BJ (cell line): ENCODE measurements at regions not wholly inside any gene's neighbourhood (a gene's known extent, or its start where the extent isn't known, plus 50 kb on each side); places are given as distances from the start of the nearest gene placed in this dataset.

Experiments
- CTCF ChIA-PET: fragments of 350-600 bp; formaldehyde crosslinking; extraction: SDS; loops from one replicate; lab custom pipeline; 2021; ENCODE audit warnings: antibody characterized with exemption, inconsistent platforms; lab: Yijun Ruan, JAX
- POLR2A ChIA-PET: fragments of 300-600 bp; sonication (Branson Sonifier 250); formaldehyde crosslinking; extraction: SDS; loops from one replicate; lab custom pipeline; 2021; ENCODE audit warnings: antibody characterized with exemption; lab: Charles Lee
- DNase-seq: peaks from one replicate; pipeline ENCODE4 v3.0.0-alpha.2; 2011; ENCODE audit warnings: low read depth
- H3K27me3 ChIP-seq: 2 replicates; pipeline ENCODE4 v1.6.0; 2011; ENCODE audit warnings: low read length; ENCODE audit not compliant: control insufficient read depth, insufficient read depth
- H3K36me3 ChIP-seq: 2 replicates; pipeline ENCODE4 v1.5.1; 2011; ENCODE audit warnings: low read length; ENCODE audit not compliant: control insufficient read depth, insufficient read depth
- H3K4me3 ChIP-seq: 2 replicates; pipeline ENCODE4 v1.5.1; 2011; ENCODE audit warnings: low read depth, mild to moderate bottlenecking, control low read depth, low read length
- CTCF ChIP-seq: IDR thresholded peaks from 2 replicates; pipeline ENCODE4 v1.5.1; 2011; ENCODE audit warnings: low read depth, mild to moderate bottlenecking, control low read depth, inconsistent platforms, low read length, moderate library complexity; ENCODE audit not compliant: insufficient read depth

- CTCF ChIA-PET, result no interaction called here
- Histone ChIP-seq H3K27me3 (no peaks in the 10 kb centered on the region), H3K4me3 (no peak overlapping the region), H3K36me3 (no peaks in the 10 kb centered on the region)
- DNase-seq, result no peak
- POLR2A ChIA-PET, result no interaction called here
- no peak for TF ChIP-seq CTCF
Observed at GRCh38 chr11:69545976-69546617, 64.6 kb downstream of the LINC01488 start.

GRCh38 chr11:69546735-69547370 lies 65.4 kb downstream of the LINC01488 start:
- ChIA-PET CTCF (interaction anchor here (1.3 kb wide), 1 partner anchor 21 kb away, joined by 5 read pairs; no protein-coding TSS in a partner anchor), POLR2A (no interaction called here)
- Histone ChIP-seq H3K27me3 (no peaks in the 10 kb centered on the region), H3K36me3 (no peaks in the 10 kb centered on the region), H3K4me3 (no peak overlapping the region)
- no peak for TF ChIP-seq CTCF
- no peak for DNase-seq

GRCh38 chr11:69550846-69551245 lies 69.4 kb downstream of the LINC01488 start:
- H3K36me3 ChIP-seq, result no peaks in the 10 kb centered on the region
- ChIA-PET CTCF (no interaction called here), POLR2A (no interaction called here)
- no peak overlapping the region for H3K4me3 ChIP-seq
- DNase-seq, result no peak
- no peak for TF ChIP-seq CTCF
- H3K27me3 ChIP-seq, result no peaks in the 10 kb centered on the region

- ChIA-PET CTCF (no interaction called here), POLR2A (no interaction called here)
- no peak for TF ChIP-seq CTCF
- H3K36me3 ChIP-seq, result no peaks in the 10 kb centered on the region
- no peak for DNase-seq
- H3K4me3 ChIP-seq, result no peak overlapping the region
- no peaks in the 10 kb centered on the region for H3K27me3 ChIP-seq
Observed at GRCh38 chr11:69551963-69552362, 70.5 kb downstream of the LINC01488 start.

- H3K27me3 ChIP-seq, result no peaks in the 10 kb centered on the region
- CTCF ChIA-PET, result no interaction called here
- no peaks in the 10 kb centered on the region for H3K36me3 ChIP-seq
- H3K4me3 ChIP-seq, result no peak overlapping the region
- no peak for TF ChIP-seq CTCF
- DNase-seq, result no peak
- POLR2A ChIA-PET, result no interaction called here
Observed at GRCh38 chr11:69552951-69553350, 71.5 kb downstream of the LINC01488 start.
